ENCODE measurements at regions not wholly inside any gene's neighbourhood (a gene's known extent, or its start where the extent isn't known, plus 50 kb on each side); places are given as distances from the start of the nearest gene placed in this dataset.
"Not testable (repeated sequence)": the region's sequence is repeated elsewhere in the genome, so short reads cannot be mapped to it uniquely, and the experiment has no call there.

DNA sequence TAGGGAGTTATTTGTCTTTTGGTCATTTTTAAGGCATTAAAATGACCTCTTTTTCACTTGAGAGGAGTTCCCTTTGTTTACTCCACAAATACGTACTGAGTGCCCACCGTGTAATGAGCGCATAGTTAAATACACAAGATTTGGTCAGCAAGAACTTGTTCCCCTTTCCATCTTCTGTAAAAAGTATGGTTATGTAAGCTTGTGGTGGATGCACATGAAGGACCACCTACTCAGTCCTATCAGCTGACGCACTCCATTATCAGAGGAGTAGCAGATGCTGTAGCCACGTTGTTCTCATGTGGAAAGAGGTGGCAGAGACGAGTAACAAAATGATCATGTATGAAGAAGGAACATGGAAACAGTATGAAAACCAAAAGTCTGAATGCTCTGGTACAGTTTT is 78.0 kb upstream of the GARIN1A start:
- TF ChIP-seq, protein P1, sequence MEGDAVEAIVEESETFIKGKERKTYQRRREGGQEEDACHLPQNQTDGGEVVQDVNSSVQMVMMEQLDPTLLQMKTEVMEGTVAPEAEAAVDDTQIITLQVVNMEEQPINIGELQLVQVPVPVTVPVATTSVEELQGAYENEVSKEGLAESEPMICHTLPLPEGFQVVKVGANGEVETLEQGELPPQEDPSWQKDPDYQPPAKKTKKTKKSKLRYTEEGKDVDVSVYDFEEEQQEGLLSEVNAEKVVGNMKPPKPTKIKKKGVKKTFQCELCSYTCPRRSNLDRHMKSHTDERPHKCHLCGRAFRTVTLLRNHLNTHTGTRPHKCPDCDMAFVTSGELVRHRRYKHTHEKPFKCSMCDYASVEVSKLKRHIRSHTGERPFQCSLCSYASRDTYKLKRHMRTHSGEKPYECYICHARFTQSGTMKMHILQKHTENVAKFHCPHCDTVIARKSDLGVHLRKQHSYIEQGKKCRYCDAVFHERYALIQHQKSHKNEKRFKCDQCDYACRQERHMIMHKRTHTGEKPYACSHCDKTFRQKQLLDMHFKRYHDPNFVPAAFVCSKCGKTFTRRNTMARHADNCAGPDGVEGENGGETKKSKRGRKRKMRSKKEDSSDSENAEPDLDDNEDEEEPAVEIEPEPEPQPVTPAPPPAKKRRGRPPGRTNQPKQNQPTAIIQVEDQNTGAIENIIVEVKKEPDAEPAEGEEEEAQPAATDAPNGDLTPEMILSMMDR (IDR thresholded peaks at IDR 0.05): not testable (repeated sequence)
- not testable (repeated sequence) for TF ChIP-seq POLR2A, POLR2AphosphoS5 (IDR thresholded peaks at IDR 0.05)
